Renal cortex interstitium (tissue), 11 donors: ENCODE measurements at regions not wholly inside any gene's neighbourhood (a gene's known extent, or its start where the extent isn't known, plus 50 kb on each side); places are given as distances from the start of the nearest gene placed in this dataset.
"Not testable (repeated sequence)": the region's sequence is repeated elsewhere in the genome, so short reads cannot be mapped to it uniquely, and the experiment has no call there.

Experiments used
- DNase-seq, 11 donors: peaks; one replicate each; pipeline ENCODE4 v3.0.0-alpha.2; 2013; ENCODE audit warnings: low read depth in 9 of 11, low spot score in 4 of 11; ENCODE audit errors: extremely low read depth in 1 of 11

- no peak for DNase-seq
These were observed 336.7 kb downstream of the GALC start for GRCh38 chr14:87656315-87656714.

- no peak for DNase-seq
These were observed 340.7 kb downstream of the GALC start for GRCh38 chr14:87652278-87652677.

GRCh38 chr14:87644689-87645088 lies 348.3 kb downstream of the GALC start:
- no peak for DNase-seq

GRCh38 chr14:87643005-87643404 lies 350.0 kb downstream of the GALC start:
- no peak for DNase-seq

- no peak for DNase-seq
These were observed 352.4 kb downstream of the GALC start for GRCh38 chr14:87640553-87640952.

- DNase-seq = no peak
These were observed 354.8 kb downstream of the GALC start for GRCh38 chr14:87638196-87638595.

- DNase-seq = no peak
These were observed 357.5 kb downstream of the GALC start for GRCh38 chr14:87635442-87635841.

- DNase-seq = no peak
These were observed 360.2 kb downstream of the GALC start for GRCh38 chr14:87632796-87633195.

- DNase-seq = peak in 3 of 11 donors; percentile 18 to 28 (median 26)
These were observed 362.1 kb downstream of the GALC start for GRCh38 chr14:87630846-87631245.

GRCh38 chr14:87629788-87630187 lies 363.2 kb downstream of the GALC start:
- no peak for DNase-seq

GRCh38 chr14:87628780-87629179 lies 364.2 kb downstream of the GALC start:
- DNase-seq = no peak

GRCh38 chr14:87628129-87628528 lies 364.9 kb downstream of the GALC start:
- peak; percentile 33 to 81 (median 61) for DNase-seq

- no peak for DNase-seq
These were observed 366.7 kb downstream of the GALC start for GRCh38 chr14:87626266-87626665.

GRCh38 chr14:87623616-87624015 lies 369.4 kb downstream of the GALC start:
- DNase-seq = no peak

- DNase-seq = no peak
These were observed 375.9 kb downstream of the GALC start for GRCh38 chr14:87617079-87617478.

GRCh38 chr14:87615822-87616679 lies 376.9 kb downstream of the GALC start:
- peak; percentile 33 to 69 (median 51) for DNase-seq

GRCh38 chr14:87615047-87615446 lies 377.9 kb downstream of the GALC start:
- DNase-seq = no peak

- no peak for DNase-seq
These were observed 379.1 kb downstream of the GALC start for GRCh38 chr14:87613881-87614280.

- not testable (repeated sequence) for DNase-seq
These were observed 385.9 kb downstream of the GALC start for GRCh38 chr14:87607056-87607455.

GRCh38 chr14:87601036-87601435 lies 391.9 kb downstream of the GALC start:
- no peak for DNase-seq

- no peak for DNase-seq
These were observed 392.7 kb downstream of the GALC start for GRCh38 chr14:87600240-87600639.
